SJCRH30 (cell line): ENCODE measurements at regions not wholly inside any gene's neighbourhood (a gene's known extent, or its start where the extent isn't known, plus 50 kb on each side); places are given as distances from the start of the nearest gene placed in this dataset.
A peak's percentile ranks its signal among the peaks of the same experiment; 100 is the strongest.
"Not testable (repeated sequence)": the region's sequence is repeated elsewhere in the genome, so short reads cannot be mapped to it uniquely, and the experiment has no call there.

ENCODE experiments used
- DNase-seq, 2 experiments: peaks; one replicate each; pipeline ENCODE4 v3.0.0-alpha.2; 2015 to 2020
- H3K27ac ChIP-seq: fragments of 250-450 bp; sonication (Bioruptor Pico); 2 replicates; pipeline ENCODE4 v1.5.1; 2020; ENCODE audit warnings: mild to moderate bottlenecking, moderate library complexity
- H3K27me3 ChIP-seq: fragments of 250-450 bp; sonication (Bioruptor Pico); 2 replicates; pipeline ENCODE4 v1.5.1; 2020; ENCODE audit warnings: mild to moderate bottlenecking, moderate library complexity
- H3K36me3 ChIP-seq: fragments of 250-450 bp; sonication (Bioruptor Pico); 2 replicates; pipeline ENCODE4 v1.5.1; 2020; ENCODE audit warnings: mild to moderate bottlenecking, moderate library complexity
- H3K4me1 ChIP-seq: fragments of 250-450 bp; sonication (Bioruptor Pico); 2 replicates; pipeline ENCODE4 v1.5.1; 2020; ENCODE audit warnings: mild to moderate bottlenecking, moderate library complexity
- H3K4me3 ChIP-seq: fragments of 250-450 bp; sonication (Bioruptor Pico); 2 replicates; pipeline ENCODE4 v1.5.1; 2020; ENCODE audit warnings: mild to moderate bottlenecking, moderate library complexity
- H3K9me3 ChIP-seq: fragments of 250-450 bp; sonication (Bioruptor Pico); replicated peaks from 2 replicates; pipeline ENCODE4 v1.5.1; 2020; ENCODE audit warnings: mild to moderate bottlenecking, moderate library complexity

GRCh38 chrX:82528525-82528924 is 979.6 kb upstream of the POU3F4 start:
- Histone ChIP-seq H3K36me3 (no peaks in the 10 kb centered on the region), H3K4me1 (no peaks in the 10 kb centered on the region), H3K27me3 (no peaks in the 10 kb centered on the region), H3K9me3 (no peaks in the 10 kb centered on the region), H3K4me3 (no peak overlapping the region), H3K27ac (no peak overlapping the region)
- DNase-seq, result no peak

GRCh38 chrX:82534086-82534597 is 973.9 kb upstream of the POU3F4 start:
- H3K27me3 ChIP-seq, result no peaks in the 10 kb centered on the region
- H3K36me3 ChIP-seq, result no peaks in the 10 kb centered on the region
- H3K4me3 ChIP-seq, result no peak overlapping the region
- no peak for DNase-seq
- H3K4me1 ChIP-seq, result no peaks in the 10 kb centered on the region
- no peaks in the 10 kb centered on the region for H3K9me3 ChIP-seq
- H3K27ac ChIP-seq, result no peak overlapping the region

GRCh38 chrX:82537205-82537604 is 970.9 kb upstream of the POU3F4 start:
- H3K4me3 ChIP-seq, H3K27ac ChIP-seq, H3K9me3 ChIP-seq, H3K27me3 ChIP-seq, H3K36me3 ChIP-seq, H3K4me1 ChIP-seq, DNase-seq: not testable (repeated sequence)

- no peaks in the 10 kb centered on the region for H3K4me1 ChIP-seq
- DNase-seq, result no peak
- no peaks in the 10 kb centered on the region for H3K36me3 ChIP-seq
- H3K27ac ChIP-seq, result no peak overlapping the region
- H3K4me3 ChIP-seq, result no peak overlapping the region
- no peaks in the 10 kb centered on the region for H3K9me3 ChIP-seq
- no peaks in the 10 kb centered on the region for H3K27me3 ChIP-seq
Measured at GRCh38 chrX:82541822-82542221, 966.3 kb upstream of the POU3F4 start.

GRCh38 chrX:82552201-82552600 is 955.9 kb upstream of the POU3F4 start:
- H3K9me3 ChIP-seq, H3K36me3 ChIP-seq, H3K4me3 ChIP-seq, H3K27me3 ChIP-seq, H3K27ac ChIP-seq, H3K4me1 ChIP-seq: not testable (repeated sequence)
- peak in 1 of 2 experiments; percentile 1 for DNase-seq

GRCh38 chrX:82556588-82556987 is 951.5 kb upstream of the POU3F4 start:
- no peak overlapping the region for H3K4me3 ChIP-seq
- DNase-seq, result no peak
- no peaks in the 10 kb centered on the region for H3K4me1 ChIP-seq

GRCh38 chrX:82585868-82586267 is 922.2 kb upstream of the POU3F4 start:
- Histone ChIP-seq H3K9me3 (no peaks in the 10 kb centered on the region), H3K4me3 (no peak overlapping the region), H3K4me1 (no peaks in the 10 kb centered on the region), H3K27me3 (no peaks in the 10 kb centered on the region), H3K27ac (no peak overlapping the region; the same call in 1 of the 2 replicates), H3K36me3 (no peaks in the 10 kb centered on the region)
- peak in 1 of 2 experiments; percentile 20 for DNase-seq

More at GRCh38 chrX:82556588-82556987, 951.5 kb upstream of the POU3F4 start:
- Histone ChIP-seq H3K9me3 (no peaks in the 10 kb centered on the region), H3K36me3 (no peaks in the 10 kb centered on the region), H3K27me3 (no peaks in the 10 kb centered on the region), H3K27ac (no peak overlapping the region)

GRCh38 chrX:82589410-82589809 is 918.7 kb upstream of the POU3F4 start:
- Histone ChIP-seq H3K4me1 (no peaks in the 10 kb centered on the region), H3K27me3 (no peaks in the 10 kb centered on the region), H3K9me3 (no peaks in the 10 kb centered on the region), H3K4me3 (no peak overlapping the region), H3K27ac (no peak overlapping the region), H3K36me3 (no peaks in the 10 kb centered on the region)
- DNase-seq, result peak in 1 of 2 experiments; percentile 11

- Histone ChIP-seq H3K27me3 (no peaks in the 10 kb centered on the region), H3K27ac (no peak overlapping the region), H3K4me3 (no peak overlapping the region), H3K4me1 (no peaks in the 10 kb centered on the region), H3K36me3 (no peaks in the 10 kb centered on the region), H3K9me3 (no peaks in the 10 kb centered on the region)
- DNase-seq, result no peak
Measured at GRCh38 chrX:82591421-82591820, 916.7 kb upstream of the POU3F4 start.

GRCh38 chrX:82626978-82627377 is 881.1 kb upstream of the POU3F4 start:
- no peak for DNase-seq
- H3K4me3 ChIP-seq, result no peak overlapping the region
- H3K27me3 ChIP-seq, result no peaks in the 10 kb centered on the region
- no peaks in the 10 kb centered on the region for H3K4me1 ChIP-seq
- no peaks in the 10 kb centered on the region for H3K9me3 ChIP-seq
- H3K36me3 ChIP-seq, result no peaks in the 10 kb centered on the region
- H3K27ac ChIP-seq, result no peak overlapping the region

GRCh38 chrX:82627568-82627967 is 880.5 kb upstream of the POU3F4 start:
- Histone ChIP-seq H3K4me3 (no peak overlapping the region), H3K27ac (no peak overlapping the region), H3K36me3 (no peaks in the 10 kb centered on the region), H3K9me3 (no peaks in the 10 kb centered on the region), H3K27me3 (no peaks in the 10 kb centered on the region), H3K4me1 (no peaks in the 10 kb centered on the region)
- DNase-seq, result no peak

GRCh38 chrX:82648062-82648461 is 860.0 kb upstream of the POU3F4 start:
- DNase-seq, result peak in 1 of 2 experiments; percentile 12
- no peaks in the 10 kb centered on the region for H3K36me3 ChIP-seq
- H3K27me3 ChIP-seq, result no peaks in the 10 kb centered on the region
- H3K27ac ChIP-seq, result no peak overlapping the region
- H3K9me3 ChIP-seq, result no peaks in the 10 kb centered on the region
- no peak overlapping the region for H3K4me3 ChIP-seq
- no peaks in the 10 kb centered on the region for H3K4me1 ChIP-seq

GRCh38 chrX:82649645-82650044 is 858.4 kb upstream of the POU3F4 start:
- H3K27ac ChIP-seq, result no peak overlapping the region
- no peaks in the 10 kb centered on the region for H3K4me1 ChIP-seq
- DNase-seq, result no peak
- no peaks in the 10 kb centered on the region for H3K9me3 ChIP-seq
- H3K27me3 ChIP-seq, result no peaks in the 10 kb centered on the region
- H3K36me3 ChIP-seq, result no peaks in the 10 kb centered on the region
- H3K4me3 ChIP-seq, result no peak overlapping the region

GRCh38 chrX:82658492-82658891 is 849.6 kb upstream of the POU3F4 start:
- Histone ChIP-seq H3K9me3 (no peaks in the 10 kb centered on the region), H3K27me3 (no peaks in the 10 kb centered on the region), H3K27ac (no peak overlapping the region), H3K36me3 (no peaks in the 10 kb centered on the region), H3K4me1 (no peaks in the 10 kb centered on the region), H3K4me3 (no peak overlapping the region)
- no peak for DNase-seq

GRCh38 chrX:82666355-82666754 is 841.7 kb upstream of the POU3F4 start:
- no peak for DNase-seq
- Histone ChIP-seq H3K36me3 (no peaks in the 10 kb centered on the region), H3K4me3 (no peak overlapping the region), H3K27me3 (no peaks in the 10 kb centered on the region), H3K4me1 (no peaks in the 10 kb centered on the region), H3K9me3 (no peaks in the 10 kb centered on the region), H3K27ac (no peak overlapping the region)

GRCh38 chrX:82675104-82675503 is 833.0 kb upstream of the POU3F4 start:
- no peaks in the 10 kb centered on the region for H3K36me3 ChIP-seq
- no peaks in the 10 kb centered on the region for H3K9me3 ChIP-seq
- no peak overlapping the region for H3K27ac ChIP-seq
- H3K4me1 ChIP-seq, result no peaks in the 10 kb centered on the region
- DNase-seq, result no peak
- H3K27me3 ChIP-seq, result no peaks in the 10 kb centered on the region
- H3K4me3 ChIP-seq, result no peak overlapping the region
